Stomach smooth muscle (tissue), 2 donors: ENCODE measurements at regions not wholly inside any gene's neighbourhood (a gene's known extent, or its start where the extent isn't known, plus 50 kb on each side); places are given as distances from the start of the nearest gene placed in this dataset.

ENCODE experiments used
- H3K27ac ChIP-seq: one replicate; pipeline ENCODE4 v1.7.0; 2013; ENCODE audit warnings: mild to moderate bottlenecking, low read length, inconsistent platforms
- H3K27me3 ChIP-seq, 2 donors: one replicate each; pipeline ENCODE4 v1.7.0; 2013; ENCODE audit warnings: low read length in 2 of 2; ENCODE audit not compliant: insufficient read depth in 2 of 2, control insufficient read depth in 1 of 2
- H3K36me3 ChIP-seq, 2 donors: one replicate each; pipeline ENCODE4 v1.7.0; 2013; ENCODE audit warnings: low read length in 2 of 2; ENCODE audit not compliant: control insufficient read depth in 2 of 2, insufficient read depth in 2 of 2
- H3K4me1 ChIP-seq: one replicate; pipeline ENCODE4 v1.7.0; 2013; ENCODE audit warnings: low read length; ENCODE audit not compliant: control insufficient read depth, insufficient read depth
- H3K4me3 ChIP-seq, 2 donors: one replicate each; pipeline ENCODE4 v1.7.0; 2013; ENCODE audit warnings: low read length in 2 of 2
- H3K9ac ChIP-seq, 2 donors: one replicate each; pipeline ENCODE4 v1.7.0; 2013; ENCODE audit warnings: low read length in 2 of 2, mild to moderate bottlenecking in 1 of 2
- H3K9me3 ChIP-seq, 2 donors: one replicate each; pipeline ENCODE4 v1.7.0; 2013; ENCODE audit warnings: low read length in 2 of 2; ENCODE audit not compliant: control insufficient read depth in 2 of 2
- donor health status: healthy.
- donor health status: Pancreatic carcinoma.

DNA sequence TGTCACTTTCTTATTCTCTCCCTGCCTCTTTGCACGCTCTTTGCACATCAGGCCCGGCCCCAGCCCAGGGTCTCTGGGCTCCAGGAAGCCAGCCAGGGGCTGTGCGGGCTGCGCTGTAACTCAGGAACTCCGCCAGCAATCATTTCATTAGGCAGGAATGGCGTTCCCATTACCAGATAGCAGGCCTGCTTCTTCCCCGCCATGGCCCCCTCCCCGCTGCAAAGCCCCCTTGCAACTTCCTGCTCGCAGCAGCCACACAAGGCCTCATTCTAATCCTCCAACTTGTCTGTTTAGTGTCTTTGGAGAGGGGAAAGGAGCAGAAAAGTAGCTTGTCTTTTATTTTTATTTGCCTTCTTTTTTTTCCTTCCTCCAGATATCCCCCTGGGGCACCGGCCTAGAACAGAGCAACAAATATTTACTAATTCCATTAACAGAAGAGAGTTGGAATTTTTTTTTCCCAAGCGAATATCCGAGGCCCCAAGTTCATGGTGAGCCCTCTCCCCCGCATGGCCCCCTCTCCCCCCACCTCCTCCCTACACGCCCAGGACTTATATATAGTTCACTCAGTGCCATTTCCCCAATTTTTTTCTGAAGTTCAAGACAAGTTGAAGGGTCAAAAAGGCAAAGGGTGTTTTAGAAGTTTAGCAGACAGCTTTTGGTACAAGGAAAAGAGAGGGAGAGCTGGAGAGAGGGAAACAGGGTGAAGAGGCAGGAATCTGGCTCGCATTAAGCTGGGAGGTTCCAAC lies 329.4 kb upstream of the TBX3 start:
- H3K4me3 ChIP-seq = no peak overlapping the region
- H3K9me3 ChIP-seq = peaks cover 0 to 2% of the 10 kb centered on the region in 2 donors
- no peak overlapping the region for H3K9ac ChIP-seq
- H3K27me3 ChIP-seq = no peaks in the 10 kb centered on the region
- H3K27ac ChIP-seq = no peak overlapping the region
- H3K4me1 ChIP-seq = no peaks in the 10 kb centered on the region
- no peaks in the 10 kb centered on the region for H3K36me3 ChIP-seq

DNA sequence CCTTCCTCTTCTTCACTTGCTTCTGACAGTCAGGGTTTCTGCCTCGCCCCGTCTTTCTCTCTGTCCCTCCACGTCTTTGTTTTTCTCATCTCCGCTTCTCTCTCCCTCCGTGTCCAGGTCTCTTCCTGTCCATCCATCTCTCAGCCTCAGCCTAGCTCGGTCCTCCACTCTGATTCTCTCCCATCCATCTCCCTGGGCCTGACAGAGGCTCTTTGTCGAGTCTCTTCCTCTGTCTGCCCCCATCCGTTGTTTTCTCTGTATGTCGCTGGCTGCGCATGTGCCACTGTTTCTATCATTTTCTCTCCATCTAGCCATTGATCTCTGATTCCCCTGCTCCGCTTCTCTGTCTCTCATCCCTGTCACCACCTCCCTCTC lies 328.9 kb upstream of the TBX3 start:
- H3K27me3 ChIP-seq = no peaks in the 10 kb centered on the region
- H3K9me3 ChIP-seq = no peaks in the 10 kb centered on the region
- H3K4me1 ChIP-seq = no peaks in the 10 kb centered on the region
- H3K36me3 ChIP-seq = no peaks in the 10 kb centered on the region
- no peak overlapping the region for H3K9ac ChIP-seq
- H3K4me3 ChIP-seq = no peak overlapping the region
- H3K27ac ChIP-seq = no peak overlapping the region

DNA sequence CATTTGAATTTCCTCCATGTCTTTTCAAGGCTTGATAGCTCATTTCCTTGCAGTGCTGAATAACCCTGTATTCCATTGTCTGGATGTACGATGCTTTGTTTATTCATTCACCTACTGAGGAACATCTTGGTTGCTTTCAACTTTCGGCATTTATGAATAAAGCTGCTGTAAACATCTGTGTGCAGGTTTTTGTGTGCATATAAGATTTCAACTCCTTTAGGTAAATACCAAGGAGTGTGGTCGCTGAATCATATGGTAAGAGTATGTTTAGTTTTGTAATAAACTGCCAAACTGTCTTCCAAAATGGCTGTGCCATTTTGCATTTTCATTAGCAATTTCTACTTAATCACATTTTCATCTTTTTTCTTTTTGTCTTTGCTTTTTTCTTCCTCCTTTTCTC lies 327.7 kb upstream of the TBX3 start:
- H3K36me3 ChIP-seq = no peaks in the 10 kb centered on the region
- H3K4me1 ChIP-seq = no peaks in the 10 kb centered on the region
- no peaks in the 10 kb centered on the region for H3K27me3 ChIP-seq
- no peak overlapping the region for H3K4me3 ChIP-seq
- H3K9ac ChIP-seq = no peak overlapping the region
- H3K9me3 ChIP-seq = no peaks in the 10 kb centered on the region
- no peak overlapping the region for H3K27ac ChIP-seq

DNA sequence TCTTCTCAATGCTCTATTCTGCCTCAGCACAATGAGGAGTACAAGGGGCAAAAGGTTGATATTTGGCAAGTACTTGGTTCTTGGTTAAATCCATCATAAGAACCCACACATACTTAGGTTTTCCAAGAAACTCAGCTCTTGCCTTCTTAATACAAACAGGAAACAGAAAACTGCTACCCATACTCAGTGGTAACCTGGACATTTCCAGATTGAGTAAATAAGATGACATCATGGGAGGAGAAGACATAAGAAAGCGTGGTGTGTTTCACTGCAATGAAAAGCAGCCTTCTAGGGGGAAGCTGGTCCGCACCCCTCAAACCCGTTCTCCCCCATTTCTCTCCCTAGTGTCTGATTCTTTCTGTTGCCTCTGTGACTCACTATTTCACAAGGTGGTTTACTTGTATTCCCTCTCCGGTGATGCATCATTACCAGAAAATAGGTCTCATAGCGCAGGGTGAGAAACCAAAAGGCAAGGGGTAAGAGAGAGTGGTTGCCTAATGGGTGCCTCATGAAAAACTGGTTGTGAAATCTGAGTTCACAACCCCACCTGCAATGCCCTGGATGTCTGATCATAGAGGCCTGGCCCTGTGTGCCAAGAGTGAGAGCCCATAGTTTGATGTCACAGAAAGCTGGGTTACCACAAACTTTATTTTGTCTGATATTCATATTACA lies 326.5 kb upstream of the TBX3 start:
- Histone ChIP-seq H3K27me3 (no peaks in the 10 kb centered on the region), H3K4me1 (no peaks in the 10 kb centered on the region), H3K9ac (no peak overlapping the region), H3K9me3 (no peaks in the 10 kb centered on the region), H3K36me3 (no peaks in the 10 kb centered on the region), H3K27ac (no peak overlapping the region), H3K4me3 (no peak overlapping the region)

DNA sequence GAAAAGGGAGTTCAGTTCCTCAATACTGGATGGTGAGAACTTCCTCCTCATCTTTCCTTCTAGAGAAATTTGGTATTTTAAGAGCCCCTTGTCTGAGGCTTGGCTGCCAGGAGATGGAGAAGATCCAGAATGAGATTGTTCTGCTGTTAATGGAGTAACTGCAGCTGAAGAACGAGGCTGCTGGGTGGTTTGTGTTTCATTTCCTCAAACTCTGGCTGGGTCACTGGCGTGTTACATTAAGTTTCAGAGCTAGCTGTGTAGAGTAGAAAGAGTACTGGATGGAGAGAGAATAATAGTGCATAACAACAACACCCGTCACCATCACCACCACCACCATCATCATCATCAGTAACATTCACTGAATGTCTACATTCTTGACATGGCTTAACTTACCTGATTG lies 325.0 kb upstream of the TBX3 start:
- Histone ChIP-seq H3K27ac (no peak overlapping the region), H3K27me3 (no peaks in the 10 kb centered on the region), H3K9ac (no peak overlapping the region), H3K36me3 (no peaks in the 10 kb centered on the region), H3K9me3 (no peaks in the 10 kb centered on the region), H3K4me1 (no peaks in the 10 kb centered on the region), H3K4me3 (no peak overlapping the region)

DNA sequence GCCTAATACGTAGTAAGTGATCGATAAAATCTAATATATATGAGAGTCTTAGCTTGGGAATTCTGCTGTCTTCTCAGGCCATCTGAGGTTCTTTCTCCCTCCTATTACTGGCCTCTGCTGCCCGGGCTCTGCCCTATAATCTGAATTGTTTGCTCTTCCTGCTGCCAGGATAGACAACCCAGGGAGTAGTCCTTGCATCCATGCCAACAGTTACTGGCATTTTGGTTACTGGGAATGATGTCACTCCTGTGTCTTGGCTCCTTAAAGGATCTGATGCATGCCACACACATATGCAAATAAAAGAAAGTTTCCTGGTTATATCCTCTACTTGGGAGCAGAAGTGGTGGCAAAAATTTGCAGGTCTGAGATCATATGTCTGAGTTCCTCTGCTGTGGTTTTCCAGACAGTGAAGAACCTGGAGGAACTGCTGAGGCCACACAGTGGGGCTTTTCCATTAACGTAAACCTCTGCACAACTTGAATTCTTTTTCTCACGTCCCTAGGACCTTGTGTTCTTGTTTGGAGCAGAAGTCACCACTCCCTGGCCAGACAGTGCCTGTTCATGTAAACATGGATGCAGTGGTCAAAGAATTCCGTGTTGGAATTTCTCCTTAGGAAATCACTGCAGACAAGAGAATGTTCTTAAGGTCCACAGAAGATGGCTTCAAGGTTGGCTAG lies 320.6 kb upstream of the TBX3 start:
- Histone ChIP-seq H3K4me3 (no peak overlapping the region), H3K4me1 (no peaks in the 10 kb centered on the region), H3K9me3 (no peaks in the 10 kb centered on the region), H3K27ac (no peak overlapping the region), H3K9ac (no peak overlapping the region), H3K27me3 (peaks cover 0 to 2% of the 10 kb centered on the region in 2 donors), H3K36me3 (no peaks in the 10 kb centered on the region)

DNA sequence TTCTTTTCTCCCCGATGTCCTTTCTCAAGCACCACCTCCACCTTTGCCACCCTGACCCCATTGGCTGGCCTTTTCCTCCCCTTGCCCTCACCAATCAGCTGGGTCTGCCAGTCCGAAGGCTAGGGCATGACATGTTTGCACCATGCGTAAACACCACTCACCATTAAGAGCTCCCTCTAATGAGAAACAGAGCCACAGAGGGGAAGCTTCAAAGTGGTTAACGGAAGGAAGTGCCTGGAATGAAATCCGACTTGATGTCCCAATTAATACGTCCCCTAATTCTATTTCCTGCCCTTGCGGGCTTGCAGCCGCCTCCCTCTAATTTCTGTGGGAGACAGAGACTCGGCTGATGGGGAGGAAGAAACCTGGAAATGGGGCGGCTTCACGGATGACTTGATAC lies 318.5 kb upstream of the TBX3 start:
- H3K4me3 ChIP-seq = no peak overlapping the region
- no peak overlapping the region for H3K9ac ChIP-seq
- peaks cover 0 to 3% of the 10 kb centered on the region in 2 donors for H3K27me3 ChIP-seq
- H3K9me3 ChIP-seq = no peaks in the 10 kb centered on the region
- H3K36me3 ChIP-seq = no peaks in the 10 kb centered on the region
- H3K27ac ChIP-seq = no peak overlapping the region
- H3K4me1 ChIP-seq = peaks cover 10% of the 10 kb centered on the region

DNA sequence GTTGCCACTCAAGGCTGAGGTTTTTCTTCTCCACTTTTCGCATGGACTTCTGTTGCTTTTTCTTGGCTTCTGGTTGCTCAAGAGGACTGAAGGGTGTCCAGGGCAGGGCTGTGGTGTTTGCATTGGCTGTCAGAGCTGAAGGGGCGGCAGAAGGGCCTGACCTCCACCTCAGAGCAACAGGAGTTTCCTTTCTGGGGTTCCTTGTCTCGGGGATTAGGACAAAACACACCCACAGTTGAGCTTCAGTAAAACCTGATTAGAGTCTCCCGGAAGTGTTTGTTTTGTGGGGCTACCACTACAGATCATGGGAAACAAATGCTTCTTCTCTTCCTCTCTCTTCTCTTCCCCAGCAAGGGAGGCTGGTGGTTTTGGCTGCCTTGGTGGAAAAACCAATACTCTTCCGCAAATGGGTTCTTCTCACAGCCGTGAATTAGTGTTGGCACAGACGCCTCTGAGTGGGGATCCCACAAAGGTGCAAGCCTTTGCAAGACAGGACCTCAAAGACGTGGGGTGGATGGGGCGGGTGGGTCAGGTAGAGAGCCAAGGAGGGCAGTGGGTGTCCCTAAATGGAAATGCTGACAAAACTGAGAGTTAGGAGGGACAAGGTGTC lies 317.7 kb upstream of the TBX3 start:
- Histone ChIP-seq H3K27ac (no peak overlapping the region), H3K9me3 (no peaks in the 10 kb centered on the region)

DNA sequence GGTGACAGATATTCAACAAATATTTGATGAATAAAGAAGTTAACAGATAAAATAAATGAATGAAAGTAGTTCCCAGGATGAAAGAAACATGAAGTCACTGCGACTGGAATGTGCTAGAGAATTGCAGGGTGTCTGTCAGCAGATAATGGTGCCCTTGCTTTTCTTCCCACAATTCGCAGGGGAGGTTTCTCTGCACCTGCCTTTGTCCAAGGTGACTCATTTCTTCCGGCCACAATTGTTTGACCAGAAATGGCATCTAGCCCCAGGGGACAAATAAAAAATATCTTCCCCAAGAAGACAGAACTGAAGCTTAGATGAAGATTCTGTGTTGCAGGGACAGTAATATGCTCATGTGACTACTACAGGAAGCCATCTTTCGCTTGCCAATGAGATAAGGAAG lies 316.1 kb upstream of the TBX3 start:
- Histone ChIP-seq H3K27ac (no peak overlapping the region), H3K36me3 (no peaks in the 10 kb centered on the region), H3K9ac (no peak overlapping the region), H3K9me3 (no peaks in the 10 kb centered on the region), H3K4me3 (no peak overlapping the region), H3K27me3 (peaks cover 0 to 3% of the 10 kb centered on the region in 2 donors), H3K4me1 (peaks cover 10% of the 10 kb centered on the region)

More for the DNA sequence above, 317.7 kb upstream of the TBX3 start:
- Histone ChIP-seq H3K27me3 (peaks cover 0 to 3% of the 10 kb centered on the region in 2 donors), H3K4me3 (no peak overlapping the region), H3K36me3 (no peaks in the 10 kb centered on the region), H3K9ac (no peak overlapping the region), H3K4me1 (peaks cover 10% of the 10 kb centered on the region)

DNA sequence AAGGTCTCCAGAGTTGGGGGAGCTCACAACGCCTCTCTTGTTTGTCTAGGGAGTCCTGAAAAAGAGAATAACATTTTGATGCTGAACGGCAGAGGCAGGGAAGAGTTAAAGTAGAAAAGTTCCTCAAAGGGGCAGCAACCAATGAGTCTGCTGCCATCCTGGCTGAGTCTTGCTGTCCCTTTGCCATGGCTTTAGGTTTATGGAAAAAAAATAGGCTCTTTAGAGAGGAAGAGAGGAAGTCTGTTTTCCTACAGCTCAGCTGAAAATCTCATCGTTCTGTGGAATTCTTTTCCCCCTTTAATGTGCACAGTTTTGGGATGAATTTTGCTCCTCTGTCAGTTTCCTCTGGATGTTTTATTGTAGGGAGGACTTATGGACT lies 314.8 kb upstream of the TBX3 start:
- Histone ChIP-seq H3K9me3 (no peaks in the 10 kb centered on the region), H3K36me3 (no peaks in the 10 kb centered on the region), H3K4me3 (no peak overlapping the region), H3K4me1 (peaks cover 10% of the 10 kb centered on the region), H3K27ac (no peak overlapping the region), H3K9ac (no peak overlapping the region), H3K27me3 (peaks cover 0 to 3% of the 10 kb centered on the region in 2 donors)
